ENCODE measurements at regions not wholly inside any gene's neighbourhood (a gene's known extent, or its start where the extent isn't known, plus 50 kb on each side); places are given as distances from the start of the nearest gene placed in this dataset.

- Histone ChIP-seq H3K36me3 (ENCODE audit: control insufficient read depth, low read depth, low read length) (no peaks in the 10 kb centered on the region), H3K9me3 (ENCODE audit: control insufficient read depth, low read depth, low read length) (no peaks in the 10 kb centered on the region), H3K4me1 (ENCODE audit: control insufficient read depth, low read depth, low read length) (no peaks in the 10 kb centered on the region), H3K27me3 (ENCODE audit: control insufficient read depth, insufficient read depth, low read length) (no peaks in the 10 kb centered on the region), H3K4me3 (ENCODE audit: low read length) (no peak overlapping the region), H3K9ac (ENCODE audit: low read length) (no peak overlapping the region), H3K27ac (ENCODE audit: low read length) (no peak overlapping the region)
These were observed 229.2 kb downstream of the PTTG2 start for GRCh38 chr4:38189445-38189844.

GRCh38 chr4:38190717-38191178 is 230.6 kb downstream of the PTTG2 start:
- Histone ChIP-seq H3K9me3 (ENCODE audit: control insufficient read depth, low read depth, low read length) (no peaks in the 10 kb centered on the region), H3K4me3 (ENCODE audit: low read length) (no peak overlapping the region), H3K27ac (ENCODE audit: low read length) (no peak overlapping the region), H3K27me3 (ENCODE audit: control insufficient read depth, insufficient read depth, low read length) (no peaks in the 10 kb centered on the region), H3K4me1 (ENCODE audit: control insufficient read depth, low read depth, low read length) (no peaks in the 10 kb centered on the region), H3K36me3 (ENCODE audit: control insufficient read depth, low read depth, low read length) (no peaks in the 10 kb centered on the region), H3K9ac (ENCODE audit: low read length) (no peak overlapping the region)

GRCh38 chr4:38192516-38192915 is 232.3 kb downstream of the PTTG2 start:
- Histone ChIP-seq H3K4me1 (ENCODE audit: control insufficient read depth, low read depth, low read length) (no peaks in the 10 kb centered on the region), H3K27me3 (ENCODE audit: control insufficient read depth, insufficient read depth, low read length) (no peaks in the 10 kb centered on the region), H3K27ac (ENCODE audit: low read length) (no peak overlapping the region), H3K9me3 (ENCODE audit: control insufficient read depth, low read depth, low read length) (no peaks in the 10 kb centered on the region), H3K9ac (ENCODE audit: low read length) (no peak overlapping the region), H3K4me3 (ENCODE audit: low read length) (no peak overlapping the region), H3K36me3 (ENCODE audit: control insufficient read depth, low read depth, low read length) (no peaks in the 10 kb centered on the region)

GRCh38 chr4:38193236-38193863 is 233.2 kb downstream of the PTTG2 start:
- Histone ChIP-seq H3K9ac (ENCODE audit: low read length) (no peak overlapping the region), H3K4me3 (ENCODE audit: low read length) (no peak overlapping the region), H3K9me3 (ENCODE audit: control insufficient read depth, low read depth, low read length) (no peaks in the 10 kb centered on the region), H3K36me3 (ENCODE audit: control insufficient read depth, low read depth, low read length) (no peaks in the 10 kb centered on the region), H3K27ac (ENCODE audit: low read length) (no peak overlapping the region), H3K4me1 (ENCODE audit: control insufficient read depth, low read depth, low read length) (no peaks in the 10 kb centered on the region), H3K27me3 (ENCODE audit: control insufficient read depth, insufficient read depth, low read length) (no peaks in the 10 kb centered on the region)

GRCh38 chr4:38194047-38194602 is 233.9 kb downstream of the PTTG2 start:
- H3K9me3 ChIP-seq (ENCODE audit: control insufficient read depth, low read depth, low read length) = no peaks in the 10 kb centered on the region
- no peaks in the 10 kb centered on the region for H3K4me1 ChIP-seq (ENCODE audit: control insufficient read depth, low read depth, low read length)
- H3K9ac ChIP-seq (ENCODE audit: low read length) = no peak overlapping the region
- H3K36me3 ChIP-seq (ENCODE audit: control insufficient read depth, low read depth, low read length) = no peaks in the 10 kb centered on the region
- H3K27me3 ChIP-seq (ENCODE audit: control insufficient read depth, insufficient read depth, low read length) = no peaks in the 10 kb centered on the region
- H3K4me3 ChIP-seq (ENCODE audit: low read length) = no peak overlapping the region
- no peak overlapping the region for H3K27ac ChIP-seq (ENCODE audit: low read length)

GRCh38 chr4:38195486-38195885 is 235.3 kb downstream of the PTTG2 start:
- H3K27ac ChIP-seq (ENCODE audit: low read length) = no peak overlapping the region
- H3K4me1 ChIP-seq (ENCODE audit: control insufficient read depth, low read depth, low read length) = no peaks in the 10 kb centered on the region
- no peak overlapping the region for H3K4me3 ChIP-seq (ENCODE audit: low read length)
- H3K36me3 ChIP-seq (ENCODE audit: control insufficient read depth, low read depth, low read length) = no peaks in the 10 kb centered on the region
- H3K27me3 ChIP-seq (ENCODE audit: control insufficient read depth, insufficient read depth, low read length) = no peaks in the 10 kb centered on the region
- H3K9me3 ChIP-seq (ENCODE audit: control insufficient read depth, low read depth, low read length) = no peaks in the 10 kb centered on the region
- no peak overlapping the region for H3K9ac ChIP-seq (ENCODE audit: low read length)

GRCh38 chr4:38195911-38196310 is 235.7 kb downstream of the PTTG2 start:
- no peaks in the 10 kb centered on the region for H3K27me3 ChIP-seq (ENCODE audit: control insufficient read depth, insufficient read depth, low read length)
- no peak overlapping the region for H3K9ac ChIP-seq (ENCODE audit: low read length)
- H3K4me1 ChIP-seq (ENCODE audit: control insufficient read depth, low read depth, low read length) = no peaks in the 10 kb centered on the region
- H3K27ac ChIP-seq (ENCODE audit: low read length) = no peak overlapping the region
- no peaks in the 10 kb centered on the region for H3K36me3 ChIP-seq (ENCODE audit: control insufficient read depth, low read depth, low read length)
- H3K4me3 ChIP-seq (ENCODE audit: low read length) = no peak overlapping the region
- no peaks in the 10 kb centered on the region for H3K9me3 ChIP-seq (ENCODE audit: control insufficient read depth, low read depth, low read length)

- H3K27me3 ChIP-seq (ENCODE audit: control insufficient read depth, insufficient read depth, low read length) = no peaks in the 10 kb centered on the region
These were observed 242.0 kb downstream of the PTTG2 start for GRCh38 chr4:38202242-38202641.

GRCh38 chr4:38203609-38204008 is 243.4 kb downstream of the PTTG2 start:
- H3K4me3 ChIP-seq (ENCODE audit: low read length) = no peak overlapping the region
- no peaks in the 10 kb centered on the region for H3K4me1 ChIP-seq (ENCODE audit: control insufficient read depth, low read depth, low read length)
- H3K9me3 ChIP-seq (ENCODE audit: control insufficient read depth, low read depth, low read length) = no peaks in the 10 kb centered on the region
- H3K27me3 ChIP-seq (ENCODE audit: control insufficient read depth, insufficient read depth, low read length) = no peaks in the 10 kb centered on the region
- no peak overlapping the region for H3K27ac ChIP-seq (ENCODE audit: low read length)
- H3K9ac ChIP-seq (ENCODE audit: low read length) = no peak overlapping the region
- no peaks in the 10 kb centered on the region for H3K36me3 ChIP-seq (ENCODE audit: control insufficient read depth, low read depth, low read length)

More at GRCh38 chr4:38202242-38202641, 242.0 kb downstream of the PTTG2 start:
- Histone ChIP-seq H3K9me3 (ENCODE audit: control insufficient read depth, low read depth, low read length) (no peaks in the 10 kb centered on the region), H3K9ac (ENCODE audit: low read length) (no peak overlapping the region), H3K27ac (ENCODE audit: low read length) (no peak overlapping the region), H3K4me3 (ENCODE audit: low read length) (no peak overlapping the region), H3K36me3 (ENCODE audit: control insufficient read depth, low read depth, low read length) (no peaks in the 10 kb centered on the region), H3K4me1 (ENCODE audit: control insufficient read depth, low read depth, low read length) (no peaks in the 10 kb centered on the region)

- H3K36me3 ChIP-seq (ENCODE audit: control insufficient read depth, low read depth, low read length) = no peaks in the 10 kb centered on the region
- H3K4me1 ChIP-seq (ENCODE audit: control insufficient read depth, low read depth, low read length) = no peaks in the 10 kb centered on the region
- H3K27ac ChIP-seq (ENCODE audit: low read length) = no peak overlapping the region
- H3K9me3 ChIP-seq (ENCODE audit: control insufficient read depth, low read depth, low read length) = no peaks in the 10 kb centered on the region
- H3K27me3 ChIP-seq (ENCODE audit: control insufficient read depth, insufficient read depth, low read length) = no peaks in the 10 kb centered on the region
- H3K4me3 ChIP-seq (ENCODE audit: low read length) = no peak overlapping the region
- H3K9ac ChIP-seq (ENCODE audit: low read length) = no peak overlapping the region
These were observed 244.3 kb downstream of the PTTG2 start for GRCh38 chr4:38204339-38205035.

- peaks cover 1% of the 10 kb centered on the region for H3K4me1 ChIP-seq (ENCODE audit: control insufficient read depth, low read depth, low read length)
These were observed 245.1 kb downstream of the PTTG2 start for GRCh38 chr4:38205261-38205660.

GRCh38 chr4:38207110-38207457 is 246.9 kb downstream of the PTTG2 start:
- Histone ChIP-seq H3K36me3 (ENCODE audit: control insufficient read depth, low read depth, low read length) (no peaks in the 10 kb centered on the region), H3K4me3 (ENCODE audit: low read length) (no peak overlapping the region), H3K9ac (ENCODE audit: low read length) (no peak overlapping the region), H3K4me1 (ENCODE audit: control insufficient read depth, low read depth, low read length) (peaks cover 5% of the 10 kb centered on the region), H3K9me3 (ENCODE audit: control insufficient read depth, low read depth, low read length) (no peaks in the 10 kb centered on the region), H3K27ac (ENCODE audit: low read length) (no peak overlapping the region), H3K27me3 (ENCODE audit: control insufficient read depth, insufficient read depth, low read length) (no peaks in the 10 kb centered on the region)

More at GRCh38 chr4:38205261-38205660, 245.1 kb downstream of the PTTG2 start:
- Histone ChIP-seq H3K27ac (ENCODE audit: low read length) (no peak overlapping the region), H3K9ac (ENCODE audit: low read length) (no peak overlapping the region), H3K27me3 (ENCODE audit: control insufficient read depth, insufficient read depth, low read length) (no peaks in the 10 kb centered on the region), H3K36me3 (ENCODE audit: control insufficient read depth, low read depth, low read length) (no peaks in the 10 kb centered on the region), H3K4me3 (ENCODE audit: low read length) (no peak overlapping the region), H3K9me3 (ENCODE audit: control insufficient read depth, low read depth, low read length) (no peaks in the 10 kb centered on the region)

All from iPS-18a (cell line).